ENCODE measurements at regions not wholly inside any gene's neighbourhood (a gene's known extent, or its start where the extent isn't known, plus 50 kb on each side); places are given as distances from the start of the nearest gene placed in this dataset.

GRCh38 chr6:15924893-15925292, 204.0 kb upstream of the MYLIP start:
- POLR2A ChIA-PET = no interaction called here
- H3K36me3 ChIP-seq (ENCODE audit: control insufficient read depth in 1 of 2, insufficient read depth in 2 of 2, low read length in 2 of 2) = no peaks in the 10 kb centered on the region
- no peak overlapping the region for H3K9ac ChIP-seq (ENCODE audit: low read length)
- no peaks in the 10 kb centered on the region for H3K27me3 ChIP-seq (ENCODE audit: insufficient read depth, low read length)
- CTCF ChIA-PET = no interaction called here
- RAD21 ChIA-PET (ENCODE audit: low non-redundant PET in 1 of 2, low total read pairs in 2 of 2, uncharacterized antibody in 2 of 2, unreplicated experiment in 2 of 2) = no interaction called here
- no peaks in the 10 kb centered on the region for H3K79me2 ChIP-seq (ENCODE audit: insufficient read depth, low read length)
- DNase-seq (ENCODE audit: low read depth, low spot score) (no peak), ATAC-seq (no peak)
- H3K4me2 ChIP-seq (ENCODE audit: low read length) = no peak overlapping the region
- no peak overlapping the region for H2AFZ ChIP-seq (ENCODE audit: low read depth, low read length, poor library complexity, severe bottlenecking)
- TF ChIP-seq POLR2AphosphoS5 (IDR thresholded peaks at IDR 0.05; ENCODE audit: low read depth, low read length) = no peak
- TF ChIP-seq SRF (IDR thresholded peaks at IDR 0.05; ENCODE audit: low read depth) = no peak
- no peak for TF ChIP-seq CEBPB (IDR thresholded peaks at IDR 0.05; ENCODE audit: low read depth)
- TF ChIP-seq EZH2 (IDR thresholded peaks at IDR 0.05) = no peak
- TF ChIP-seq POLR2A (IDR thresholded peaks at IDR 0.05; ENCODE audit: borderline replicate concordance, extremely low read depth, insufficient read depth, insufficient read length) = no peak
- H3K4me1 ChIP-seq (ENCODE audit: control insufficient read depth in 1 of 2, insufficient read depth in 2 of 2, low read length in 2 of 2) = no peaks in the 10 kb centered on the region
- no TSS peak for BruUV-seq (replicated peaks)
- intact Hi-C loops (cut with micrococcal nuclease) = no loop called here
- H3K9me2 ChIP-seq (ENCODE audit: insufficient read depth) = no peaks in the 10 kb centered on the region
- H4K20me1 ChIP-seq (ENCODE audit: insufficient read depth) = no peaks in the 10 kb centered on the region
- H3K9me3 ChIP-seq (ENCODE audit: control insufficient read depth in 1 of 2, insufficient read depth in 1 of 2, low read depth in 1 of 2, low read length in 2 of 2) = no peaks in the 10 kb centered on the region; a peak in 1 of 4 replicates
- no peak overlapping the region for H3K4me3 ChIP-seq (replicated peaks in 1 of 2; ENCODE audit: low read depth in 1 of 2, low read length in 2 of 2)
- H3K27ac ChIP-seq (ENCODE audit: low read depth, low read length) = no peak overlapping the region

GRCh38 chr6:15922510-15923250, 206.2 kb upstream of the MYLIP start:
- Histone ChIP-seq H3K9me3 (ENCODE audit: control insufficient read depth in 1 of 2, insufficient read depth in 1 of 2, low read depth in 1 of 2, low read length in 2 of 2) (no peaks in the 10 kb centered on the region), H3K9me2 (ENCODE audit: insufficient read depth) (no peaks in the 10 kb centered on the region), H3K27me3 (ENCODE audit: insufficient read depth, low read length) (no peaks in the 10 kb centered on the region), H3K9ac (ENCODE audit: low read length) (no peak overlapping the region), H3K36me3 (ENCODE audit: control insufficient read depth in 1 of 2, insufficient read depth in 2 of 2, low read length in 2 of 2) (no peaks in the 10 kb centered on the region), H2AFZ (ENCODE audit: low read depth, low read length, poor library complexity, severe bottlenecking) (no peak overlapping the region), H3K4me2 (ENCODE audit: low read length) (no peak overlapping the region), H3K79me2 (ENCODE audit: insufficient read depth, low read length) (no peaks in the 10 kb centered on the region), H4K20me1 (ENCODE audit: insufficient read depth) (no peaks in the 10 kb centered on the region), H3K27ac (ENCODE audit: low read depth, low read length) (no peak overlapping the region), H3K4me3 (replicated peaks in 1 of 2; ENCODE audit: low read depth in 1 of 2, low read length in 2 of 2) (no peak overlapping the region), H3K4me1 (ENCODE audit: control insufficient read depth in 1 of 2, insufficient read depth in 2 of 2, low read length in 2 of 2) (no peaks in the 10 kb centered on the region)
- POLR2A ChIA-PET = no interaction called here
- no peak for ATAC-seq
- no TSS peak for BruUV-seq (replicated peaks)
- intact Hi-C loops (cut with micrococcal nuclease) = no loop called here
- TF ChIP-seq CTCF (IDR thresholded peaks at IDR 0.05 in 2 of 3, conservative IDR thresholded peaks at IDR 0.05 in 1 of 3; ENCODE audit: borderline replicate concordance in 1 of 3, insufficient read depth in 1 of 3, low read depth in 2 of 3, low read length in 2 of 3) (no peak), SRF (IDR thresholded peaks at IDR 0.05; ENCODE audit: low read depth) (no peak), ZBTB33 (IDR thresholded peaks at IDR 0.05; ENCODE audit: extremely low read depth, insufficient replicate concordance, low read length) (no peak), TCF7L2 (IDR thresholded peaks at IDR 0.05; ENCODE audit: borderline replicate concordance, extremely low read depth, insufficient read depth, insufficient read length) (no peak), SP1 (IDR thresholded peaks at IDR 0.05; ENCODE audit: low read depth) (no peak), ZFX (IDR thresholded peaks at IDR 0.05) (no peak), JUND (IDR thresholded peaks at IDR 0.05) (no peak), ZNF274 (IDR thresholded peaks at IDR 0.05; ENCODE audit: low read depth, low read length) (no peak), FOSL1 (IDR thresholded peaks at IDR 0.05; ENCODE audit: low read depth) (no peak), EZH2phosphoT487 (IDR thresholded peaks at IDR 0.05; ENCODE audit: borderline replicate concordance) (no peak), ELF1 (IDR thresholded peaks at IDR 0.05; ENCODE audit: borderline replicate concordance, low read depth) (no peak), CEBPB (IDR thresholded peaks at IDR 0.05; ENCODE audit: low read depth) (no peak), SIN3A (IDR thresholded peaks at IDR 0.05; ENCODE audit: low read depth) (no peak)
- no peak for DNase-seq (ENCODE audit: low read depth, low spot score)
- RAD21 ChIA-PET (ENCODE audit: low non-redundant PET in 1 of 2, low total read pairs in 2 of 2, uncharacterized antibody in 2 of 2, unreplicated experiment in 2 of 2) = no interaction called here
- CTCF ChIA-PET = no interaction called here
